ENCODE measurements at regions not wholly inside any gene's neighbourhood (a gene's known extent, or its start where the extent isn't known, plus 50 kb on each side); places are given as distances from the start of the nearest gene placed in this dataset.
"Not testable (repeated sequence)": the region's sequence is repeated elsewhere in the genome, so short reads cannot be mapped to it uniquely, and the experiment has no call there.

DNA sequence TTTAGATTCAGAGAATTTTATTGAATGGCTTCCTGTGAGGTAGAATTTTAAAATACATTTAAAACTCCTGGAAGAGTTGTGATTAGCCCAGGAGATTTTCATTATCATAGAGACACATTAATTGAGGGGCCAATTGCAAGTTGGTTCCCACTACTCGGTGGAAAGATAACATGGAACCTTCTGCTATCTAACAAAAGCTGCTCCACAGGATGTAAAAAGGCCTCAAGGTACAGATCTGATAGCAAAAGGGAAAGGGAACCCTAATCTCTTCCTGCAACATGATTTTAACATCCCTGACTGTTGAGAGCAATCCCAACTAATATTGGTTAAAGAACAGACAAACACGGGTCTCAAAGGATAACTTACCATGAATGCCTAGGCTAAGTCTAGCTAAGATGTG lies 312.3 kb downstream of the TUBA3C start:
- H3K36me3 ChIP-seq (ENCODE audit: insufficient read depth, low read length); H3K9me3 ChIP-seq (ENCODE audit: low read length); H3K27me3 ChIP-seq (ENCODE audit: control insufficient read depth in 1 of 2, insufficient read depth in 2 of 2, low read length in 2 of 2); H3K9ac ChIP-seq (ENCODE audit: low read length); H3K4me1 ChIP-seq (ENCODE audit: insufficient read depth, low read length); H3K4me3 ChIP-seq (ENCODE audit: low read depth in 1 of 2, low read length in 2 of 2); H3K27ac ChIP-seq (ENCODE audit: low read depth, low read length): not testable (repeated sequence)

DNA sequence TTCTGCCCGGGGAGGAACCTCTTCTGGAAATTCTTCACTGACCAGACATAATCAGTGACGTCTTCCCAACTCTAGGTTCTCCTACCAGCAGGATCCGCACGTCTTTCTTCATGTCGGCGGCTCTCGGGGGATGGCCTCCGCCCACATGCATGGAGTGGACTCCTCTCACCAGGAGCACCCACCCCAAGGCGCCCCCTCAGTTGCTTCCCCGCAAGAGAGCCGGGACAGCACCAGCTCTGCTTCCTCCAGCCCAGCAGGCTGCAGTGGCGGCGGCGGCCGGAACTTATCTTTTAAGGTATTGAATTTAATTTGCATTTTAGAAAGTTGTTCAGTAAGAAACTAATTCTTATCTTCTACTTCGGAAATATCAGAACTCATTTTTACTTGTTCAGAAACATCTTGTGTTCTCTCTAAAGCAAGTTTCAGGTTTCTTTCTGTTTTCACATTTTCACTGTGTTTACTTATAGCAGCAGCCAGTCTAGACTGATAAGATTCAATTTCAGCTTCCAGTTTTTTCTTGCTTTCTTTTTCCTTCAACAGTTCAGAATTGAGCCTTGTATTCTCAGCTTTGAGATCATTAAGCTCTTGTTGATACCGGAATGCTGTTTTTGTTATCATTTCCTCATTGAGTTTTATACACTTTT lies 343.5 kb downstream of the TUBA3C start:
- H3K27me3 ChIP-seq (ENCODE audit: control insufficient read depth in 1 of 2, insufficient read depth in 2 of 2, low read length in 2 of 2); H3K36me3 ChIP-seq (ENCODE audit: insufficient read depth, low read length); H3K9ac ChIP-seq (ENCODE audit: low read length); H3K4me3 ChIP-seq (ENCODE audit: low read depth in 1 of 2, low read length in 2 of 2); H3K9me3 ChIP-seq (ENCODE audit: low read length); H3K4me1 ChIP-seq (ENCODE audit: insufficient read depth, low read length); H3K27ac ChIP-seq (ENCODE audit: low read depth, low read length): not testable (repeated sequence)

DNA sequence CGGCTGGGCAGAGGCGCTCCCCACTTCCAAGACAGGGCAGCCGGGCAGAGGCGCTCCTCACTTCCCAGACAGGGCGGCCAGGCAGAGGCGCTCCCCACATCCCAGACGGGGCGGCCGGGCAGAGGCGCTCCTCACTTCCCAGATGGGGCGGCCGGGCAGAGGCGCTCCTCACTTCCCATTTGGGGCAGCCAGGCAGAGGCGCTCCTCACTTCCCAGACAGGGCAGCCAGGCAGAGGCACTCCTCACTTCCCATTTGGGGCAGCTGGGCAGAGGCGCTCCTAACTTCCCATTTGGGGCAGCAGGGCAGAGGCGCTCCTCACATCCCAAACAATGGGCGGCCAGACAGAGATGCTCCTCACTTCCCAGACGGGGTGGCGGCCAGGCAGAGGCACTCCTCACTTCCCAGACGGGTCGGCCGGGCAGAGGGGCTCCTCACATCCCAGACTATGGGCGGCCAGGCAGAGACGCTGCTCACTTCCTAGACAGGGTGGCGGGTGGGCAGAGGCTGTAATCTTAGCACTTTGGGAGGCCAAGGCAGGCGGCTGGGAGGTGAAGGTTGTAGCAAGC lies 344.4 kb downstream of the TUBA3C start:
- not testable (repeated sequence) for H3K4me1 ChIP-seq (ENCODE audit: insufficient read depth, low read length); H3K4me3 ChIP-seq (ENCODE audit: low read depth in 1 of 2, low read length in 2 of 2); H3K27me3 ChIP-seq (ENCODE audit: control insufficient read depth in 1 of 2, insufficient read depth in 2 of 2, low read length in 2 of 2); H3K27ac ChIP-seq (ENCODE audit: low read depth, low read length); H3K9me3 ChIP-seq (ENCODE audit: low read length); H3K9ac ChIP-seq (ENCODE audit: low read length); H3K36me3 ChIP-seq (ENCODE audit: insufficient read depth, low read length)

DNA sequence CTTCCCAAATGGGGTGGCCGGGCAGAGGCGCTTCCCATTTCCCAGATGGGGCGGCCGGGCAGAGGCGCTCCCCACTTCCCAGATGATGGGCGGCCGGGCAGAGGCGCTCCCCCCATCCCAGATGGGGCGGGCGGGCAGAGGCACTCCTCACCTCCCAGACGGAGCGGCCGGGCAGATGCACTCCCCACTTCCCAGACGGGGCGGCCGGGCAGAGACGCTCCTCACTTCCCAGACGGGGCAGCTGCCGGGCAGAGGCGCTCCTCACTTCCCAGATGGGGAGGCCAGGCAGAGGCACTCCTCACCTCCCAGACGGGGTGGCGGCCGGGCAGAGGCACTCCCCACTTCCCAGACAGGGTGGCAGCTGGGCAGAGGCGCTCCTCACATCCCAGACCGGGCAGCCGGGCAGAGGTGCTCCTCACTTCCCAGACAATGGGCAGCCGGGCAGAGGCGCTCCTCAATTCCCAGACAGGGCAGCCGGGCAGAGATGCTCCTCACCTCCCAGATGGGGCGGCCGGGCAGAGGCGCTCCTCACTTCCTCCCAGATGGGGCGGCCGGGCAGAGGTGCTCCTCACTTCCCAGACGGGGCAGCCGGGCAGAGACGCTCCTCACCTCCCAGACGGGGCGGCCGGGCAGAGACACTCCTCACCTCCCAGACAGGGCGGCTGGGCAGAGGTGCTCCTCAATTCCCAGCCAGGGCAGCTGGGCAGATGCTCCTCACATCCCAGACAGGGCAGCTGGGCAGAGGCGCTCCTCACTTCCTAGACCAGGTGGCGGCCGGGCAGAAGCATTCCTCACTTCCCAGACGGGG lies 345.0 kb downstream of the TUBA3C start:
- not testable (repeated sequence) for H3K9ac ChIP-seq (ENCODE audit: low read length); H3K36me3 ChIP-seq (ENCODE audit: insufficient read depth, low read length); H3K27me3 ChIP-seq (ENCODE audit: control insufficient read depth in 1 of 2, insufficient read depth in 2 of 2, low read length in 2 of 2); H3K4me1 ChIP-seq (ENCODE audit: insufficient read depth, low read length); H3K27ac ChIP-seq (ENCODE audit: low read depth, low read length); H3K9me3 ChIP-seq (ENCODE audit: low read length); H3K4me3 ChIP-seq (ENCODE audit: low read depth in 1 of 2, low read length in 2 of 2)

DNA sequence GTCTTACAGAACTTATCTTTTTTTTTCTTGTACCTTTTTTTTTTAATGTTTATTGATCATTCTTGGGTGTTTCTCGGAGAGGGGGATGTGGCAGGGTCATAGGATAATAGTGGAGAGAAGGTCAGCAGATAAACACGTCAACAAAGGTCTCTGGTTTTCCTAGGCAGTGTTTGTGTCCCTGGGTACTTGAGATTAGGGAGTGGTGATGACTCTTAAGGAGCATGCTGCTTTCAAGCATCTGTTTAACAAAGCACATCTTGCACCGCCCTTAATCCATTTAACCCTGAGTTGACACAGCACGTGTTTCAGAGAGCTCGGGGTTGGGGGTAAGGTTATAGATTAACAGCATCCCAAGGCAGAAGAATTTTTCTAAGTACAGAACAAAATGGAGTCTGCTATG lies 345.9 kb downstream of the TUBA3C start:
- H3K9ac ChIP-seq (ENCODE audit: low read length); H3K27ac ChIP-seq (ENCODE audit: low read depth, low read length); H3K4me3 ChIP-seq (ENCODE audit: low read depth in 1 of 2, low read length in 2 of 2); H3K9me3 ChIP-seq (ENCODE audit: low read length); H3K36me3 ChIP-seq (ENCODE audit: insufficient read depth, low read length); H3K4me1 ChIP-seq (ENCODE audit: insufficient read depth, low read length); H3K27me3 ChIP-seq (ENCODE audit: control insufficient read depth in 1 of 2, insufficient read depth in 2 of 2, low read length in 2 of 2): not testable (repeated sequence)

DNA sequence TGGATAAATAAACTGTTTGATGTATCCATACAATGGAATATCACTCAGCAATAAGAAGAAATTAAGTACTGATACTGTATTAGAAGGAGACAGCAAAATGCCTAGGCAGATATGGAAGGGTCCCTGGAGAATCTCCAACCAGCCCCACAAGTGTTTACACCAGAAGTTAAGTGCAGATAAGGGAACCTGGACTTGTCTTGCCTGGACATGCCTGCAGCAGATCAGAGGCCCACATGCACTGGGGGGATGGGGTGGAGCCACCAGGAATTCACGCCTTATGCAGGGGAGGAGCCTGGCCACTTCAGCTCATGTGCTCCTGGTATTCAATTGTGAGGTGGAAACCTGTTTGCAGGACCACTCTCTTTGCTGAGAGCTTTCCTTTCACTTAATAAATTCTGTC lies 356.9 kb downstream of the TUBA3C start:
- not testable (repeated sequence) for H3K27me3 ChIP-seq (ENCODE audit: control insufficient read depth in 1 of 2, insufficient read depth in 2 of 2, low read length in 2 of 2); H3K9me3 ChIP-seq (ENCODE audit: low read length); H3K27ac ChIP-seq (ENCODE audit: low read depth, low read length); H3K4me1 ChIP-seq (ENCODE audit: insufficient read depth, low read length); H3K36me3 ChIP-seq (ENCODE audit: insufficient read depth, low read length); H3K9ac ChIP-seq (ENCODE audit: low read length); H3K4me3 ChIP-seq (ENCODE audit: low read depth in 1 of 2, low read length in 2 of 2)

DNA sequence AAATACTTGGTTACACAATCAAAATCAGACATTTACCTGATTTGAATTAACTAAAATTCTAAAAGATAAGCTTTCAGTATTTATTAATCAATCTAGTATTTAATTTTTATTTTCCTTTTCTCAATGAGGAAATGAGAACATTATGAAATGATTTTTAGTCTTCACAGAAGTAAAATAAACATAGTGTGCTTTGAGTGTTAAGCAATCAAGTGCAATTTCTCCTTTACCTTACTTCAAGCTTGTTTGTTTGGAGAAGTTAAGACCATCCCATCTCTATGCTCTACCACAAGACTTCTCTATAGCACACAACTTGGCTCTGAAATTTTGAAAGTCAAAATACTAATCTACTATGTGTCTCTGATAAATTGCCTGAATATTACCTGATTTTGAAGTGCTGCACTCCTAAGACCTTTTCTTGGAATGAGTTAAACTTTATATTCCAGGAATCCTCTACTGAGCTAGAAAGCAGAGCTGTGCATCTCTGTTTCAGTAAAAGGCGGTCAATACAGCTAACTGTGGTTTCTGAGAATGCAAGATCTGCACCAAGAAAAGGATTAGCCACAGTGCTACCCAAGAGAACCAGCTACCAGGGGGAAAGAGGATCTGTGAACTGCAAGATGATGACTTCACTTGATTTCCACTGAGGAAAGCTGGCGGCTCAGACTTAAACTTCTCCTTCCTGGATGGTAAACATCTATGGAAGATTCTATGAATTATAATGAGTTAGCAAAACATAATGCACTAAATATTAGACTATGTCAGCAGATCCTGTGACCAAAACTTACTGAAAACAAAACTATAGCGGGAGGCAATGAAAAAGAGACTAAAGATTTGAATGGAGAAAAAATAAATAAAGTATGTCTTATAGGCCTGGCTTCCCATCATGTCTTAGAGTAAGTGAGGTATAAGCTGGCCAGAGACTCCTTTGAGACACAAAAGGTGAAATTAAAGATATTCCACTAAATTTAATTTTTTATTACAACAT lies 358.7 kb downstream of the TUBA3C start:
- not testable (repeated sequence) for H3K4me1 ChIP-seq (ENCODE audit: insufficient read depth, low read length); H3K36me3 ChIP-seq (ENCODE audit: insufficient read depth, low read length); H3K27me3 ChIP-seq (ENCODE audit: control insufficient read depth in 1 of 2, insufficient read depth in 2 of 2, low read length in 2 of 2); H3K9me3 ChIP-seq (ENCODE audit: low read length); H3K4me3 ChIP-seq (ENCODE audit: low read depth in 1 of 2, low read length in 2 of 2); H3K27ac ChIP-seq (ENCODE audit: low read depth, low read length); H3K9ac ChIP-seq (ENCODE audit: low read length)

DNA sequence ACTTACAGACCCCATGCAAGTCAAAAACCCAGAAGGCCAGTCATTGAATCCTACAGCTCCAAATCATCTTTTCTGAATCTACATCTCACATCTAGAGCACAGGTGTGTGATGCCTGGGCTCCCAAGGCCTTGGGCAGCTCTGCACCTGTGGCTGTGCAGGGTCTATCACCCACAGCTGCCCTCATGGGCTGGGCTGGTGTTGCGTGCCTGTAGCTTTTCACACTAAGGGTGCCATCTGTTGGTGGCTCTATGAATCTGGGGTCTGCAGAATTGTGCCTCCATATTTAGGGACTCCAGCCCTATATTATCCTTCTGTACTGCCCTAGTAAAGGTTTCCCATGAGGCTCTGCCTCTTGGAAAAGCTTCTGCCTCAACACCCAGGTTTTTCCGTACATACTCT lies 407.6 kb downstream of the TUBA3C start:
- H3K4me3 ChIP-seq (ENCODE audit: low read depth in 1 of 2, low read length in 2 of 2); H3K36me3 ChIP-seq (ENCODE audit: insufficient read depth, low read length); H3K27me3 ChIP-seq (ENCODE audit: control insufficient read depth in 1 of 2, insufficient read depth in 2 of 2, low read length in 2 of 2); H3K4me1 ChIP-seq (ENCODE audit: insufficient read depth, low read length); H3K9me3 ChIP-seq (ENCODE audit: low read length); H3K27ac ChIP-seq (ENCODE audit: low read depth, low read length); H3K9ac ChIP-seq (ENCODE audit: low read length): not testable (repeated sequence)

DNA sequence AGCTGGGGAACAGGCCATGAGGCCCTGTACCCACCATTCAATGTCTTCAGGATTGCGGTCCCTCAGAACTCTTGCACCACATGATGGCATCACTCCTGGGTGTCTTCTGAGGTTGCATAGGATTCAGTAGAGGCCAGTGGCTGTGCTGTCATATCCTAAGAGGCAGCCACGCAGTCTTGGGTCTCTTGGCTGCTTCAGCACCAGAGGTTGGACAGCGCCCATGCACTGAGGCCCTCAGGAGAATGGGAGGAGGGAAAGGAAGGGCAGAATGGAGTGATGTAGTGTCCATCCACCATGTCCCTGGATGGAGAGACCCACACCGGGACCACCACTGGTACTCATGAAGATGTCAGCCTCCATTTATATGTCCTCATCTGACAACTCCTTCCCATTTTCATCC lies 439.9 kb downstream of the TUBA3C start:
- H3K36me3 ChIP-seq (ENCODE audit: insufficient read depth, low read length); H3K4me1 ChIP-seq (ENCODE audit: insufficient read depth, low read length); H3K27me3 ChIP-seq (ENCODE audit: control insufficient read depth in 1 of 2, insufficient read depth in 2 of 2, low read length in 2 of 2); H3K9me3 ChIP-seq (ENCODE audit: low read length); H3K9ac ChIP-seq (ENCODE audit: low read length); H3K27ac ChIP-seq (ENCODE audit: low read depth, low read length); H3K4me3 ChIP-seq (ENCODE audit: low read depth in 1 of 2, low read length in 2 of 2): not testable (repeated sequence)

DNA sequence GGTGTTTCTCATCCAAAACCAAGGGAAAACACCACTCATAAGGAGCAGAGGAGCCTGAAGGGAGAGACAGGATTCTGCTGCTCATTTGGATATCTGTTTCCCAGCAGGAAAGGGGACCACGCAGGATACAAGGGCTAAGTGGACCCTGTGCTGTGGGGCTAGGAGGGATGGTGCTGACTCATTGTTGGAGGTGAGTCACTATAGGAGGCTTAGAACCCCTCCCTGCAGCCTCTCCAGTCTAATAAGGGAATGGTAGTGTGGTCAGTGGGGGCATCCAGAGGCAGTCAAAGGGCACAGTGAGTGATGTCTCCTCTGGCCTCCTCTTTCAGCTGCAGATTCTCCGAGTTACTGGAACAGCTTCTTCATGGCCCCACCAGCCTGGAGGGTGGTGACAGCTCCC lies 442.3 kb downstream of the TUBA3C start:
- H3K27me3 ChIP-seq (ENCODE audit: control insufficient read depth in 1 of 2, insufficient read depth in 2 of 2, low read length in 2 of 2), result no peaks in the 10 kb centered on the region
- no peaks in the 10 kb centered on the region for H3K36me3 ChIP-seq (ENCODE audit: insufficient read depth, low read length)
- no peak overlapping the region for H3K27ac ChIP-seq (ENCODE audit: low read depth, low read length)
- H3K4me1 ChIP-seq (ENCODE audit: insufficient read depth, low read length), result no peaks in the 10 kb centered on the region
- H3K9me3 ChIP-seq (ENCODE audit: low read length), result no peaks in the 10 kb centered on the region
- no peak overlapping the region for H3K9ac ChIP-seq (ENCODE audit: low read length)
- no peak overlapping the region for H3K4me3 ChIP-seq (ENCODE audit: low read depth in 1 of 2, low read length in 2 of 2)

DNA sequence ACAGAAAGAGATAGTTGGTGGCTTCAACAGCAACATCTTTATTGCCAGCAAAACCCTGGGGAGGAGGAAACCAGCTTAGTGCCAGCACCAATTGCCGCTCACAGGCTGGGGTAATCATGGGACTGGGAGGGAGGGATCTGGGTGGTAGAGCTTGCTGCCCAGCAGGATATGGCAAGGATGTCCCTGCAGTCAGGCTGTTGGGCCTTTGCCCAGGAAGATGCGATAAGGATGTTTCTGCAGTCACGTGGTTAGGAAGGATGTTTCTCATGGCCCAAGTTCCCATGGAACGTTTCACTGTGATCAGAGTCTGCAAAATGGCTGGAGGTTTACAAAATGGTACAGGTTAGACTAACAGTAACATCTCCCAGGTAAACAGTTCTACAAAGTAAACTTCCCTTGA lies 443.5 kb downstream of the TUBA3C start:
- not testable (repeated sequence) for H3K36me3 ChIP-seq (ENCODE audit: insufficient read depth, low read length); H3K27ac ChIP-seq (ENCODE audit: low read depth, low read length); H3K4me1 ChIP-seq (ENCODE audit: insufficient read depth, low read length); H3K27me3 ChIP-seq (ENCODE audit: control insufficient read depth in 1 of 2, insufficient read depth in 2 of 2, low read length in 2 of 2); H3K9me3 ChIP-seq (ENCODE audit: low read length); H3K4me3 ChIP-seq (ENCODE audit: low read depth in 1 of 2, low read length in 2 of 2); H3K9ac ChIP-seq (ENCODE audit: low read length)
